OCI-LY7 (cell line): ENCODE measurements at regions not wholly inside any gene's neighbourhood (a gene's known extent, or its start where the extent isn't known, plus 50 kb on each side); places are given as distances from the start of the nearest gene placed in this dataset.

Experiments used
- BruUV-seq: library from RNA; stranded (reverse); fragments of 400-500 nt; replicated peaks from 2 replicates; lab custom pipeline; 2021; lab: Mats Ljungman, UMichigan
- CTCF ChIA-PET: fragments of 300-600 bp; sonication (Branson Sonifier 250); formaldehyde crosslinking; loops from one replicate; lab custom pipeline; 2022; ENCODE audit warnings: antibody characterized with exemption; ENCODE audit not compliant: unreplicated experiment; lab: Charles Lee
- POLR2A ChIA-PET: fragments of 300-600 bp; sonication (Branson Sonifier 250); formaldehyde crosslinking; loops from one replicate; lab custom pipeline; 2022; ENCODE audit warnings: antibody characterized with exemption; lab: Charles Lee
- DNase-seq: peaks from one replicate; pipeline ENCODE4 v3.0.0-alpha.2; 2015; ENCODE audit warnings: low spot score
- H2AFZ ChIP-seq: fragments of 200-600 bp; sonication (generic), shearing (Covaris generic); 2 replicates; pipeline ENCODE4 v1.6.1; 2014; ENCODE audit warnings: mild to moderate bottlenecking, antibody characterized with exemption, low read length, moderate library complexity
- H3K27ac ChIP-seq: fragments of 200-600 bp; sonication (generic); 2 replicates; pipeline ENCODE4 v1.5.1; 2014; ENCODE audit warnings: mixed run types, low read depth, mild to moderate bottlenecking, moderate library complexity, low read length, inconsistent platforms; ENCODE audit not compliant: poor library complexity, severe bottlenecking
- H3K36me3 ChIP-seq: fragments of 200-600 bp; sonication (generic); 2 replicates; pipeline ENCODE4 v1.6.1; 2014; ENCODE audit warnings: mild to moderate bottlenecking, antibody characterized with exemption, low read length, moderate library complexity, mixed read lengths; ENCODE audit not compliant: insufficient read depth
- H3K4me1 ChIP-seq: fragments of 200-600 bp; sonication (generic); 2 replicates; pipeline ENCODE4 v1.5.1; 2014; ENCODE audit warnings: mild to moderate bottlenecking, low read length; ENCODE audit not compliant: insufficient read depth, poor library complexity, severe bottlenecking
- H3K4me2 ChIP-seq: fragments of 200-600 bp; sonication (generic); 2 replicates; pipeline ENCODE4 v1.6.1; 2014; ENCODE audit warnings: mild to moderate bottlenecking, low read length
- H3K4me3 ChIP-seq: fragments of 200-600 bp; sonication (generic); 2 replicates; pipeline ENCODE4 v1.5.1; 2014; ENCODE audit warnings: mild to moderate bottlenecking, low read depth, low read length; ENCODE audit not compliant: poor library complexity, severe bottlenecking
- H3K79me2 ChIP-seq: fragments of 200-600 bp; sonication (generic); 2 replicates; pipeline ENCODE4 v1.6.1; 2016; ENCODE audit warnings: low read depth, mild to moderate bottlenecking, low read length, moderate library complexity, mixed read lengths; ENCODE audit not compliant: insufficient read depth
- H3K9me2 ChIP-seq: fragments of 200-600 bp; sonication (generic); 2 replicates; pipeline ENCODE4 v1.6.1; 2016; ENCODE audit warnings: mild to moderate bottlenecking, low read length, mixed read lengths; ENCODE audit not compliant: insufficient read depth
- H3K9me3 ChIP-seq: fragments of 200-600 bp; sonication (generic); 2 replicates; pipeline ENCODE4 v1.6.1; 2014; ENCODE audit warnings: mild to moderate bottlenecking, mixed run types, low read length, mixed read lengths
- H4K20me1 ChIP-seq: fragments of 200-600 bp; sonication (generic); 2 replicates; pipeline ENCODE4 v1.6.1; 2014; ENCODE audit warnings: mild to moderate bottlenecking, antibody characterized with exemption, low read length, moderate library complexity, mixed read lengths; ENCODE audit not compliant: insufficient read depth
- CTCF ChIP-seq: fragments of 200-600 bp; sonication (generic); conservative IDR thresholded peaks from 2 replicates; pipeline ENCODE4 v1.5.1; 2014; ENCODE audit warnings: mild to moderate bottlenecking, antibody characterized with exemption, low read length, moderate library complexity, mixed read lengths
- EZH2phosphoT487 ChIP-seq: fragments of 200-600 bp; sonication (generic); IDR thresholded peaks from 2 replicates; pipeline ENCODE4 v1.6.1; 2018; ENCODE audit warnings: low read depth, borderline replicate concordance, mild to moderate bottlenecking, mixed run types, antibody characterized with exemption, low read length, moderate library complexity, mixed read lengths
- intact Hi-C: fragments of 100-400 bp; cut with micrococcal nuclease; formaldehyde crosslinking; loops from one replicate; pipeline ENCODE4 v1.10.0; 2022; ENCODE audit not compliant: unreplicated experiment

- no peaks in the 10 kb centered on the region for H3K9me2 ChIP-seq
- ChIA-PET CTCF (no interaction called here), POLR2A (no interaction called here)
- H3K4me2 ChIP-seq, result no peak overlapping the region
- H3K36me3 ChIP-seq, result no peaks in the 10 kb centered on the region
- BruUV-seq, result no TSS peak
- no peak overlapping the region for H3K27ac ChIP-seq
- no peak overlapping the region for H2AFZ ChIP-seq
- H3K4me3 ChIP-seq, result no peak overlapping the region
- no peaks in the 10 kb centered on the region for H3K4me1 ChIP-seq
- TF ChIP-seq CTCF, result no peak
- no peak for TF ChIP-seq EZH2phosphoT487
- DNase-seq, result no peak
- no peaks in the 10 kb centered on the region for H3K9me3 ChIP-seq
- intact Hi-C loops, result no loop called here
- no peaks in the 10 kb centered on the region for H4K20me1 ChIP-seq
- H3K79me2 ChIP-seq, result no peaks in the 10 kb centered on the region
These were observed 253.1 kb upstream of the NEBL start for GRCh38 chr10:21150166-21150565.

GRCh38 chr10:21146436-21146789 lies 249.3 kb upstream of the NEBL start:
- Histone ChIP-seq H2AFZ (no peak overlapping the region), H3K4me3 (no peak overlapping the region), H3K4me1 (no peaks in the 10 kb centered on the region), H3K79me2 (no peaks in the 10 kb centered on the region), H4K20me1 (no peaks in the 10 kb centered on the region), H3K9me2 (no peaks in the 10 kb centered on the region), H3K27ac (no peak overlapping the region), H3K36me3 (no peaks in the 10 kb centered on the region), H3K4me2 (no peak overlapping the region), H3K9me3 (no peaks in the 10 kb centered on the region)
- ChIA-PET CTCF (no interaction called here), POLR2A (no interaction called here)
- intact Hi-C loops, result no loop called here
- no TSS peak for BruUV-seq
- DNase-seq, result no peak
- TF ChIP-seq EZH2phosphoT487, result no peak
- no peak for TF ChIP-seq CTCF

DNA sequence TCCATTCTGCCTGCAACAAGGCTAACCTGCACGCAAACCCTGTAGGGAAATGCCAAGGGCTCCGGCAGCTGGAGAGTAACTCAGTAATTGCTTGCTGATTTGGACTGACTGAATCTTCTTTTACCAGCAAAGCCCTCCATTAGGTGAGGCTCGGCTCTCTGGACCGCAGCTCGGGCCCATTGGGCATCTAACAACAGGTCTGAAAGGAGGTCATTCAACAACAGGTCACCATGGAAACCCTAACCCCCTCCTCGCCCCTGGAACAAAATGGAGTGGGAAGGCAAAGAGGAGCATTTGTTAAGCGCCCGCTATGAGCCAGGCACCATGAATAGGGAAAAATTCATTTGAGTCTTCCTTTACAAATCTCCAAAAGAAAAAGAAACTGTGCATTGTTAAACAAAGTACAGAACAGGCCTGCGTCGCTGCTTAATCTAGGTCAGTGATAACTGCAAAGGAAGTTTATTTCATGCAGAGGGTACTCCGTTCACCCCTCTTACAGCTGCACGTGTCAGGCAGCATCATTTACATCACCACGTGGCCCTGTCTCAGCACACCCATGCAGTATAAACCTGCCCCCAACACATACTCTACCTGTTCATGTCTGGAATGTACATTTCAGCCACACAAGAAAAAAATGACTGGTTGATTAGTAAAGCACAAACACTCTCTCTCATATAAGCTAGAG lies 248.8 kb upstream of the NEBL start:
- BruUV-seq, result no TSS peak
- no peaks in the 10 kb centered on the region for H4K20me1 ChIP-seq
- H3K9me3 ChIP-seq, result no peaks in the 10 kb centered on the region
- H3K79me2 ChIP-seq, result no peaks in the 10 kb centered on the region
- no peak overlapping the region for H3K27ac ChIP-seq
- ChIA-PET POLR2A (no interaction called here), CTCF (no interaction called here)
- no peaks in the 10 kb centered on the region for H3K4me1 ChIP-seq
- H3K9me2 ChIP-seq, result no peaks in the 10 kb centered on the region
- intact Hi-C loops, result no loop called here
- no peak for DNase-seq
- H3K4me3 ChIP-seq, result no peak overlapping the region
- H3K4me2 ChIP-seq, result no peak overlapping the region
- no peak for TF ChIP-seq EZH2phosphoT487
- no peak for TF ChIP-seq CTCF
- H2AFZ ChIP-seq, result no peak overlapping the region
- no peaks in the 10 kb centered on the region for H3K36me3 ChIP-seq
